CD14-positive monocyte (primary cell): ENCODE measurements at regions not wholly inside any gene's neighbourhood (a gene's known extent, or its start where the extent isn't known, plus 50 kb on each side); places are given as distances from the start of the nearest gene placed in this dataset.

Experiments
- DNase-seq, 3 donors: peaks; one replicate each; pipeline ENCODE4 v3.0.0-alpha.2; 2011 to 2022
- H2AFZ ChIP-seq: 2 replicates; pipeline ENCODE4 v1.6.0; 2012; ENCODE audit warnings: mild to moderate bottlenecking, low read depth, low read length, inconsistent platforms; ENCODE audit not compliant: insufficient read depth, poor library complexity, severe bottlenecking
- H3K27ac ChIP-seq, 2 donors: 1 replicate in 1 of 2; 2 replicates in 1 of 2; pipeline ENCODE4 v1.5.1; 2012 to 2013; ENCODE audit warnings: low read length in 2 of 2, control low read depth in 1 of 2, inconsistent platforms in 1 of 2, low read depth in 1 of 2, mild to moderate bottlenecking in 1 of 2
- H3K27me3 ChIP-seq, 2 donors: one replicate each; pipeline versions ENCODE4 v1.6.0 to v1.6.1; 2011 to 2013; ENCODE audit warnings: low read length in 2 of 2; ENCODE audit not compliant: control insufficient read depth in 2 of 2, insufficient read depth in 2 of 2
- H3K36me3 ChIP-seq, 2 donors: replicated peaks in 1 of 2; 1 replicate in 1 of 2; 2 replicates in 1 of 2; pipeline versions ENCODE4 v1.5.1 to v1.6.1; 2012 to 2013; ENCODE audit warnings: low read length in 2 of 2, control low read depth in 1 of 2, inconsistent platforms in 1 of 2, mild to moderate bottlenecking in 1 of 2; ENCODE audit not compliant: insufficient read depth in 2 of 2, control insufficient read depth in 1 of 2
- H3K4me1 ChIP-seq, 2 donors: 1 replicate in 1 of 2; 2 replicates in 1 of 2; pipeline versions ENCODE4 v1.5.1 to v1.6.1; 2012 to 2013; ENCODE audit warnings: low read length in 2 of 2, control low read depth in 1 of 2, inconsistent platforms in 1 of 2, mild to moderate bottlenecking in 1 of 2, moderate library complexity in 1 of 2; ENCODE audit not compliant: insufficient read depth in 2 of 2, control insufficient read depth in 1 of 2
- H3K4me2 ChIP-seq: replicated peaks from 2 replicates; pipeline ENCODE3; 2012; ENCODE audit warnings: low read length, moderate library complexity, mild to moderate bottlenecking; ENCODE audit not compliant: poor library complexity, severe bottlenecking; ENCODE audit errors: extremely low read depth
- H3K4me3 ChIP-seq, 3 experiments: fragments of 200-600 bp in 1 of 3; sonication (generic) in 1 of 3; replicated peaks in 1 of 3; 1 replicate in 2 of 3; 2 replicates in 1 of 3; pipeline ENCODE4 v1.5.1; 2011 to 2013; ENCODE audit warnings: low read length in 3 of 3, mild to moderate bottlenecking in 3 of 3, control low read depth in 2 of 3, low read depth in 2 of 3, inconsistent platforms in 1 of 3, moderate library complexity in 1 of 3
- H3K79me2 ChIP-seq: 2 replicates; pipeline ENCODE4 v1.6.0; 2012; ENCODE audit warnings: mild to moderate bottlenecking, control low read depth, inconsistent platforms, low read length, moderate library complexity; ENCODE audit not compliant: insufficient read depth
- H3K9ac ChIP-seq: 2 replicates; pipeline ENCODE4 v1.6.0; 2017; ENCODE audit warnings: low read length, mild to moderate bottlenecking; ENCODE audit not compliant: insufficient read depth, poor library complexity, severe bottlenecking
- H3K9me3 ChIP-seq, 2 donors: replicated peaks in 1 of 2; 1 replicate in 1 of 2; 2 replicates in 1 of 2; pipeline versions ENCODE4 v1.5.1 to v1.6.1; 2012 to 2013; ENCODE audit warnings: low read length in 2 of 2, control low read depth in 1 of 2; ENCODE audit not compliant: control insufficient read depth in 1 of 2, insufficient read depth in 1 of 2
- H4K20me1 ChIP-seq: 2 replicates; pipeline ENCODE4 v1.6.0; 2012; ENCODE audit warnings: mild to moderate bottlenecking, low read length, control low read depth, moderate library complexity; ENCODE audit not compliant: insufficient read depth
- H3K27ac Mint-ChIP-seq, 7 donors: one replicate each; pipeline ENCODE4 v1.8.0; 2020; ENCODE audit warnings: mild to moderate bottlenecking in 7 of 7, mixed read lengths in 7 of 7, moderate library complexity in 6 of 7, inconsistent platforms in 2 of 7
- H3K27me3 Mint-ChIP-seq, 3 donors: one replicate each; pipeline ENCODE4 v1.8.0; 2021 to 2022; ENCODE audit warnings: low read depth in 3 of 3, mild to moderate bottlenecking in 3 of 3, mixed read lengths in 3 of 3, moderate library complexity in 3 of 3, inconsistent platforms in 1 of 3
- H3K36me3 Mint-ChIP-seq, 2 donors: one replicate each; pipeline ENCODE4 v1.8.0; 2020; ENCODE audit warnings: mixed read lengths in 2 of 2, inconsistent platforms in 1 of 2, mild to moderate bottlenecking in 1 of 2
- H3K4me1 Mint-ChIP-seq: one replicate; pipeline ENCODE4 v1.8.0; 2020; ENCODE audit warnings: mild to moderate bottlenecking, mixed read lengths
- H3K4me3 Mint-ChIP-seq, 2 donors: one replicate each; pipeline ENCODE4 v1.8.0; 2020; ENCODE audit warnings: mild to moderate bottlenecking in 2 of 2, mixed read lengths in 2 of 2, moderate library complexity in 1 of 2
- H3K9me3 Mint-ChIP-seq, 7 donors: one replicate each; pipeline ENCODE4 v1.8.0; 2020 to 2022; ENCODE audit warnings: mixed read lengths in 7 of 7, mild to moderate bottlenecking in 6 of 7, moderate library complexity in 6 of 7, inconsistent platforms in 2 of 7
- WGBS: methylation state at CpG from one replicate; pipeline ENCODE4 v1.1.5; 2013; ENCODE audit warnings: missing lambda C conversion rate; ENCODE audit not compliant: insufficient coverage; 5-methylcytosine and 5-hydroxymethylcytosine counted together
- intact Hi-C, 2 donors: fragments of 100-400 bp; cut with micrococcal nuclease; formaldehyde crosslinking; loops; one replicate each; pipeline versions ENCODE4 v1.15.0 to v1.15.1; 2023
- TF ChIP-seq, protein P1 (sequence below): fragments of 200-600 bp; IDR thresholded peaks from one replicate; pipeline ENCODE4 v1.8.0; 2022; ENCODE audit warnings: antibody characterized with exemption, mild to moderate bottlenecking

GRCh38 chr11:92852946-92853345, 116.5 kb upstream of the MTNR1B start:
- peaks cover 0 to 2% (median 0%) of the 10 kb centered on the region in 7 donors for H3K9me3 Mint-ChIP-seq
- H3K4me2 ChIP-seq = no peak overlapping the region
- no peaks in the 10 kb centered on the region for H3K36me3 Mint-ChIP-seq
- no peak overlapping the region for H3K27ac ChIP-seq
- intact Hi-C loops = no loop called here
- TF ChIP-seq, protein P1, sequence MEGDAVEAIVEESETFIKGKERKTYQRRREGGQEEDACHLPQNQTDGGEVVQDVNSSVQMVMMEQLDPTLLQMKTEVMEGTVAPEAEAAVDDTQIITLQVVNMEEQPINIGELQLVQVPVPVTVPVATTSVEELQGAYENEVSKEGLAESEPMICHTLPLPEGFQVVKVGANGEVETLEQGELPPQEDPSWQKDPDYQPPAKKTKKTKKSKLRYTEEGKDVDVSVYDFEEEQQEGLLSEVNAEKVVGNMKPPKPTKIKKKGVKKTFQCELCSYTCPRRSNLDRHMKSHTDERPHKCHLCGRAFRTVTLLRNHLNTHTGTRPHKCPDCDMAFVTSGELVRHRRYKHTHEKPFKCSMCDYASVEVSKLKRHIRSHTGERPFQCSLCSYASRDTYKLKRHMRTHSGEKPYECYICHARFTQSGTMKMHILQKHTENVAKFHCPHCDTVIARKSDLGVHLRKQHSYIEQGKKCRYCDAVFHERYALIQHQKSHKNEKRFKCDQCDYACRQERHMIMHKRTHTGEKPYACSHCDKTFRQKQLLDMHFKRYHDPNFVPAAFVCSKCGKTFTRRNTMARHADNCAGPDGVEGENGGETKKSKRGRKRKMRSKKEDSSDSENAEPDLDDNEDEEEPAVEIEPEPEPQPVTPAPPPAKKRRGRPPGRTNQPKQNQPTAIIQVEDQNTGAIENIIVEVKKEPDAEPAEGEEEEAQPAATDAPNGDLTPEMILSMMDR = no peak
- no peak for DNase-seq
- H3K36me3 ChIP-seq = no peaks in the 10 kb centered on the region
- no peak overlapping the region for H3K4me3 ChIP-seq
- no peaks in the 10 kb centered on the region for H3K27me3 Mint-ChIP-seq
- H3K4me1 ChIP-seq = no peaks in the 10 kb centered on the region
- H3K9ac ChIP-seq = no peak overlapping the region
- no peak overlapping the region for H2AFZ ChIP-seq
- peaks cover 0 to 5% of the 10 kb centered on the region in 2 donors for H3K9me3 ChIP-seq
- no peaks in the 10 kb centered on the region for H3K4me1 Mint-ChIP-seq
- H4K20me1 ChIP-seq = no peaks in the 10 kb centered on the region
- 88% methylated on average over 7 of the region's 7 CpGs for WGBS
- H3K79me2 ChIP-seq = no peaks in the 10 kb centered on the region
- H3K4me3 Mint-ChIP-seq = no peak overlapping the region
- H3K27me3 ChIP-seq = no peaks in the 10 kb centered on the region
- H3K27ac Mint-ChIP-seq = no peak overlapping the region

- Mint-ChIP-seq H3K36me3 (no peaks in the 10 kb centered on the region), H3K4me3 (no peak overlapping the region), H3K27me3 (no peaks in the 10 kb centered on the region), H3K9me3 (peaks cover 0 to 2% (median 0%) of the 10 kb centered on the region in 7 donors), H3K27ac (no peak overlapping the region), H3K4me1 (no peaks in the 10 kb centered on the region)
- Histone ChIP-seq H3K27me3 (no peaks in the 10 kb centered on the region), H3K27ac (no peak overlapping the region), H4K20me1 (no peaks in the 10 kb centered on the region), H3K4me2 (no peak overlapping the region), H3K9me3 (peaks cover 0 to 5% of the 10 kb centered on the region in 2 donors), H3K79me2 (no peaks in the 10 kb centered on the region), H3K4me1 (no peaks in the 10 kb centered on the region), H3K4me3 (no peak overlapping the region), H2AFZ (no peak overlapping the region), H3K9ac (no peak overlapping the region), H3K36me3 (no peaks in the 10 kb centered on the region)
- intact Hi-C loops = no loop called here
- no peak for DNase-seq
- TF ChIP-seq, protein P1 = no peak
- WGBS = 85% methylated on average over 4 of the region's 5 CpGs
These were observed 115.3 kb upstream of the MTNR1B start for GRCh38 chr11:92854162-92854561.
